ENCODE measurements at regions not wholly inside any gene's neighbourhood (a gene's known extent, or its start where the extent isn't known, plus 50 kb on each side); places are given as distances from the start of the nearest gene placed in this dataset.

- no peak for DNase-seq (ENCODE audit: low spot score)
Measured at GRCh38 chr10:91335147-91335546, 75.0 kb upstream of the HECTD2 start.

- no peak for DNase-seq (ENCODE audit: low spot score)
Measured at GRCh38 chr10:91339729-91340128, 70.4 kb upstream of the HECTD2 start.

DNA sequence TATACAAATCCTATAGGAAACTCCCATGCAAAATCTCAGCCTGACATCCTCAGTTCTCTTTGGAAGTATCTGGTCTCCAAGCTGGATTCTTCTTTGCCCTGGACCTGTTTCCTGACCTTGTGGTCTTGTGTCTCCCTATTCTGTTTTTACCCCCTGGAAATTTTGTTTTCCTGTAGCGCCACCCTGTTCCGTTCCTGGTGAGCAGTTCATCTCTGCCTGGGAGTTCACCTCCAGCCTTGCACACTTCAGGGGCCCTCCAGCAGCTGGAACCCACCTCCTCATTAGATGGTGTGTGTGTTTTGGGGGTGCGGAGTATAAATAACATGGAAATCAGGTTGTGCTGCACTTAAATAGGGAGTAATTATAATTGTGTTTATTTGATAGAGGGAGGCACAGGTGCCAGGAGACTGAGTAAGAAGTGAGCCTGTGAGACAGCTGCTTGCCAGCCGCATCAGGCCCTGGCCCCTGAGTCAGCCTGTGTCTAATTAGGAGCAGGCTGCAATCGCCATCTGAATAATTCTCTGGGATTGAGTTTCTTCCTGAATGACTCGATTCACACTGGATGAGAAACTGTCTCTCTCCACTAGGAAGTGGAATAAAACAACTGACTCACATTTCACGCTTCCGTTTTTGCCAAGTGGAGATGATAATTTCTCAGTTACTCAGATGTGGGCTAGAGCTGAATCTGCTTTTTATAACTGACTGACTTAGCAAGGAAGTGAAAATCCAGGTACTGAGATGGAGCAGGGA lies 69.4 kb upstream of the HECTD2 start:
- DNase-seq (ENCODE audit: low spot score) = peak; percentile 74

DNA sequence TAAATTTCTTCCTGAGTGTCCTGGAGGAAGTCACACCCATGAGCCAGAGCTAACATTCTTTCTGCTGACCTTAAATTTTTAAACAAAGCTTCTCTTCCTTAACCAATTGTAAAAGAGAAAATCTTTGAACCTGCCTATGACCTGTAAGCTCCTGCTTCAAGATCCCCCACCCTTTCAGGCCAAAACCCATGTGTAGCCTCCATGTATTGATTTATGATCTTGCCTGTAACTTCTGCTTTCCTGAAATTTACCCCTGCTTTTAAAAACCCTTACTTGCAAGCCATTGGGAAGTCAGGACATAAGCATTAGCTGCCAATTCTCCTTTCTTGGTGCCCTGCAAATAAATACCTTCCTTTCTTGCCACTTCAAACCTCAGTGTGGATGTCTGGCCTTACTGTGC lies 68.5 kb upstream of the HECTD2 start:
- no peak for DNase-seq (ENCODE audit: low spot score)

DNA sequence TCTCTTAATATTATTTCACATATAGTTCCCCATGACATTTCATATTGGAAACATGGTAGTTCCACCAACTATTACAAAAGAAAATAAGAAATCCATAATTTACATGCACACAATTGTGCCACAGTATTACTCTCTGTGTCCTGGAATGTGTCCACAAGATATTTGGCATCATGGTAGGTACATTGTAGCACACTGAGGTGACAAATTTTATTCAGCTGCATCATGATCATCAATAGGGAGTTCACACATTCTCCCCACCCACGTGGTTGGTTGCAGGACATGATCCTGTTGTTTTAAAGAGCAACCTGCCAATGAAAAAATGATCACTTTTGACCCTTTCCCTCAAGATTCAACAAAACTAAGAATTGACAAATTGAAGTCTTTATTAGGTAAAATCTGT lies 67.1 kb upstream of the HECTD2 start:
- no peak for DNase-seq (ENCODE audit: low spot score)

- no peak for DNase-seq (ENCODE audit: low spot score)
Measured at GRCh38 chr10:91344117-91344856, 65.9 kb upstream of the HECTD2 start.

DNA sequence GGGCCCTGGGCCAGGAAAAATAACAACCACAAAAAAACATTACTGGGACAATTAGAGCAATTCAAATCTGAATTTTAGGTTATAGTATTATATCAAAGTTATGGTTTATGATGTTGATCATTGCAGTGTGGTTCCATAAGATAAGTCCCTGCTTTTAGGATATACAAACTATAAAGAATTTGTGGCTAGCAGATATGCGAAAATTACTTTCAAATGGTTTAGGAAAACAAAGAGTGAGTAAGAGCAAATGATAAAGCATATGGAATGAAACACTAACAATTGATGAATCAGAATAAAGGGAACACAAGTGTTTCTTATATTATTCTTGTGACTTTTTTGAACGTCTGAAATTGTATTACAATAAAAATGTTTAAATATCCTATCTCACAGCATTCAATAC lies 64.4 kb upstream of the HECTD2 start:
- no peak for DNase-seq (ENCODE audit: low spot score)

GRCh38 chr10:91347529-91347928 lies 62.6 kb upstream of the HECTD2 start:
- no peak for DNase-seq (ENCODE audit: low spot score)

- peak; percentile 45 for DNase-seq (ENCODE audit: low spot score)
Measured at GRCh38 chr10:91349381-91349780, 60.8 kb upstream of the HECTD2 start.

DNA sequence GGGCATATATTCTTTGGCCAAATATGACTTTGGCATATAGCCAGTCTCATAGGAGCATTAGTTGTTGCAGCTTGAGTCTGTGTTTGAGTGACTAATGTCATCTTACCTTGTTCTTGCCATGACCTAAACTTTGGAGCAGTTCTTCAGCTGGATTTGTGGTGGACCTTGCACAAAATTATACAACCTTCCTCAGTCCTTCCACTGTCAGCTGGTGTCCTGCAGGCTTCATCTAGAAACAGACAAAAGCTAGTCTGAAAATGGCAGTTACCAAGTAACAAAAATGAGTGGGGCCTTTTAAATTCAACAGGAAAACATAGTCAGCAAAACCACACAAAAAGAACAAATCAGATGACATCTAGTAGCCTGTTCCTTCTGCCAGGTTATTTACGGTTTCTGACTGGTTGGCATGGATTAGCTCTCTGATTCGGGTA lies 59.5 kb upstream of the HECTD2 start:
- no peak for DNase-seq (ENCODE audit: low spot score)

DNA sequence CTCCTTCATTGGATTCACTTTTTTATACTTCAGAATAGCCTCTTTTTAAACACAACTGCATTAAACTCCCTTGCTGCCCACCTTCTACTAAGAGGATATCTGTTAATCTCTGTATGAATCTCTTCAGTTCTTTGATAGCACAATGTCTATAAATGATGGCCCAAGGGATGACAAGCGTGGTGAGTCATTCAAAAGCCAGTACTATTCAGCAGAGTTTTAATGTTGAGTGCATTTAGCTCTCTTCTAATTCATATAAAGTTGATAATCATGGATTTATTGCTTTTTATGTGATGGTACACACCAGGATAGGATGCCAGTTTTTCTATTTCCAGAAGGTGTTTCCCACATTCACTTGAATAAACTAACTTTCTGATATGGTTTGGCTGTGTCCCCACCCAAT lies 57.4 kb upstream of the HECTD2 start:
- DNase-seq (ENCODE audit: low spot score) = no peak

GRCh38 chr10:91354166-91355075 lies 55.7 kb upstream of the HECTD2 start:
- DNase-seq (ENCODE audit: low spot score) = no peak

- no peak for DNase-seq (ENCODE audit: low spot score)
Measured at GRCh38 chr10:91355998-91356397, 54.1 kb upstream of the HECTD2 start.

GRCh38 chr10:91357497-91357896 lies 52.6 kb upstream of the HECTD2 start:
- DNase-seq (ENCODE audit: low spot score) = no peak
